Liver (tissue), 8 donors: ENCODE measurements at regions not wholly inside any gene's neighbourhood (a gene's known extent, or its start where the extent isn't known, plus 50 kb on each side); places are given as distances from the start of the nearest gene placed in this dataset.

Source experiments
- DNase-seq: peaks from one replicate; pipeline ENCODE4 v3.0.0-alpha.2; 2017; ENCODE audit warnings: low spot score
- H3K27ac ChIP-seq, 2 donors: one replicate each; pipeline ENCODE4 v1.7.0; 2013; ENCODE audit warnings: inconsistent platforms in 2 of 2, low read length in 2 of 2, control low read depth in 1 of 2, low read depth in 1 of 2, mild to moderate bottlenecking in 1 of 2
- H3K27me3 ChIP-seq, 4 donors: one replicate each; pipeline versions ENCODE4 v1.6.1 to v1.7.0; 2013; ENCODE audit warnings: low read length in 3 of 4, inconsistent platforms in 1 of 4, mild to moderate bottlenecking in 1 of 4, moderate library complexity in 1 of 4; ENCODE audit not compliant: control insufficient read depth in 4 of 4, insufficient read depth in 4 of 4
- H3K36me3 ChIP-seq, 4 donors: one replicate each; pipeline versions ENCODE4 v1.6.1 to v1.7.0; 2013; ENCODE audit warnings: low read length in 3 of 4, mild to moderate bottlenecking in 3 of 4, low read depth in 1 of 4, moderate library complexity in 1 of 4; ENCODE audit not compliant: control insufficient read depth in 4 of 4, insufficient read depth in 3 of 4
- H3K4me1 ChIP-seq, 4 donors: one replicate each; pipeline versions ENCODE4 v1.6.1 to v1.7.0; 2013; ENCODE audit warnings: low read length in 3 of 4, mild to moderate bottlenecking in 3 of 4, moderate library complexity in 1 of 4; ENCODE audit not compliant: control insufficient read depth in 4 of 4, insufficient read depth in 4 of 4
- H3K4me3 ChIP-seq, 3 donors: one replicate each; pipeline versions ENCODE4 v1.6.1 to v1.7.0; 2013; ENCODE audit warnings: low read length in 3 of 3, control low read depth in 1 of 3, low read depth in 1 of 3, mild to moderate bottlenecking in 1 of 3
- H3K9ac ChIP-seq, 2 donors: one replicate each; pipeline ENCODE4 v1.7.0; 2013; ENCODE audit warnings: low read length in 2 of 2, mild to moderate bottlenecking in 2 of 2, moderate library complexity in 2 of 2, control low read depth in 1 of 2, low read depth in 1 of 2
- H3K9me3 ChIP-seq, 4 donors: one replicate each; pipeline versions ENCODE4 v1.6.1 to v1.7.0; 2013; ENCODE audit warnings: low read length in 3 of 4; ENCODE audit not compliant: control insufficient read depth in 4 of 4
- EGR1 ChIP-seq, 2 donors: IDR thresholded peaks; 2 replicates each; pipeline ENCODE4 v1.6.1; 2016 to 2018; ENCODE audit warnings: antibody characterized with exemption in 2 of 2, low read depth in 2 of 2
- FOXA2 ChIP-seq: IDR thresholded peaks from 2 replicates; pipeline ENCODE4 v1.6.1; 2016; ENCODE audit warnings: antibody characterized with exemption
- GABPA ChIP-seq, 2 donors: IDR thresholded peaks in 1 of 2; conservative IDR thresholded peaks in 1 of 2; 2 replicates each; pipeline ENCODE4 v1.6.1; 2016; ENCODE audit warnings: antibody characterized with exemption in 2 of 2, mild to moderate bottlenecking in 1 of 2, moderate library complexity in 1 of 2
- HNF4A ChIP-seq, 2 donors: conservative IDR thresholded peaks; 2 replicates each; pipeline ENCODE4 v1.6.1; 2016; ENCODE audit warnings: antibody characterized with exemption in 2 of 2, mild to moderate bottlenecking in 2 of 2
- HNF4G ChIP-seq: IDR thresholded peaks from 2 replicates; pipeline ENCODE4 v1.6.1; 2016; ENCODE audit warnings: antibody characterized with exemption
- JUND ChIP-seq, 2 donors: IDR thresholded peaks; 2 replicates each; pipeline ENCODE4 v1.6.1; 2016; ENCODE audit warnings: antibody characterized with exemption in 2 of 2
- NR2F2 ChIP-seq: IDR thresholded peaks from 2 replicates; pipeline ENCODE4 v1.6.1; 2016; ENCODE audit warnings: antibody characterized with exemption
- RAD21 ChIP-seq, 2 donors: IDR thresholded peaks; 2 replicates each; pipeline ENCODE4 v1.6.1; 2016; ENCODE audit warnings: antibody characterized with exemption in 2 of 2, mild to moderate bottlenecking in 2 of 2
- RXRA ChIP-seq, 2 donors: IDR thresholded peaks; 2 replicates each; pipeline ENCODE4 v1.6.1; 2017 to 2018; ENCODE audit warnings: antibody characterized with exemption in 2 of 2, mild to moderate bottlenecking in 1 of 2
- SP1 ChIP-seq: IDR thresholded peaks from 2 replicates; pipeline ENCODE4 v1.6.1; 2018; ENCODE audit warnings: antibody characterized with exemption, mild to moderate bottlenecking
- TAF1 ChIP-seq: conservative IDR thresholded peaks from 2 replicates; pipeline ENCODE4 v1.6.1; 2016; ENCODE audit warnings: antibody characterized with exemption, mild to moderate bottlenecking
- YY1 ChIP-seq: IDR thresholded peaks from 2 replicates; pipeline ENCODE4 v1.6.1; 2016; ENCODE audit warnings: antibody characterized with exemption, mild to moderate bottlenecking
- WGBS: extraction: QIAGEN DNeasy Blood & Tissue Kit; methylation state at CpG from one replicate; pipeline ENCODE4 v1.1.7; 2013; 5-methylcytosine and 5-hydroxymethylcytosine counted together
- TF ChIP-seq, protein P1 (sequence below): IDR thresholded peaks from 2 replicates; pipeline ENCODE4 v1.6.1; 2016; ENCODE audit warnings: antibody characterized with exemption, mild to moderate bottlenecking
- TF ChIP-seq, protein P2 (sequence below): IDR thresholded peaks from 2 replicates; pipeline ENCODE4 v1.6.1; 2016; ENCODE audit warnings: antibody characterized with exemption
- TF ChIP-seq, protein P3 (sequence below): IDR thresholded peaks from 2 replicates; pipeline ENCODE4 v1.6.1; 2016; ENCODE audit warnings: antibody characterized with exemption
- TF ChIP-seq, protein P4 (sequence below): IDR thresholded peaks from 2 replicates; pipeline ENCODE4 v1.6.1; 2016; ENCODE audit warnings: antibody characterized with exemption
- TF ChIP-seq, protein P5 (sequence below): fragments of 150-350 bp; IDR thresholded peaks from 2 replicates; pipeline ENCODE4 v1.5.1; 2017; ENCODE audit warnings: improper control_type of control experiment, low read depth, low read length; ENCODE audit not compliant: missing input control
- donor health status: healthy.
- donor health status: healthy.
- donor health status: healthy.
- donor health status: healthy.
- donor health status: healthy.

DNA sequence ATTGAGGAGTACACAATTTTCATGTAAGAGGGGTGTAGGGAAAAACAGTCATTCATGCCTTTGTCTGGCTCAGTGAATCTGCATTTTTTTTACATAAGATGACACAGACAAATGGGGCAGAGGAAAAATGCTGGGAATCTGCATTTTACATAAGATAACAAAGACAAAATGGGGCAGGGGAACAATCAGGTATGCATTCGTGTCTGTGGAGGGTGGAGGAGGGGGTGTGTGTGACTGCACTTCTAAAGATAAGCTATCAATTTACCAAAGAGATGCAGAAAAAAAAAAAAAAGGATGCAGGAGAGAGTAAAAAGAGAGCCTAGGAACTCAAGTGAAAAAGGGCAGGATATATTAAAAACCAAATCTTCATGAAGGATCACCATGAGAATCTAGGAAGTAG lies 637.4 kb downstream of the ZNF674 start:
- H3K36me3 ChIP-seq, result no peaks in the 10 kb centered on the region
- H3K9ac ChIP-seq, result no peak overlapping the region
- 73% methylated on average over 1 of the region's 1 CpG for WGBS
- H3K4me3 ChIP-seq, result no peak overlapping the region
- peaks cover 0 to 4% (median 0%) of the 10 kb centered on the region in 4 donors for H3K4me1 ChIP-seq
- no peaks in the 10 kb centered on the region for H3K27me3 ChIP-seq
- H3K27ac ChIP-seq, result no peak overlapping the region
- no peaks in the 10 kb centered on the region for H3K9me3 ChIP-seq
- DNase-seq, result no peak
- TF ChIP-seq FOXA2, result no peak
- TF ChIP-seq, protein P1, sequence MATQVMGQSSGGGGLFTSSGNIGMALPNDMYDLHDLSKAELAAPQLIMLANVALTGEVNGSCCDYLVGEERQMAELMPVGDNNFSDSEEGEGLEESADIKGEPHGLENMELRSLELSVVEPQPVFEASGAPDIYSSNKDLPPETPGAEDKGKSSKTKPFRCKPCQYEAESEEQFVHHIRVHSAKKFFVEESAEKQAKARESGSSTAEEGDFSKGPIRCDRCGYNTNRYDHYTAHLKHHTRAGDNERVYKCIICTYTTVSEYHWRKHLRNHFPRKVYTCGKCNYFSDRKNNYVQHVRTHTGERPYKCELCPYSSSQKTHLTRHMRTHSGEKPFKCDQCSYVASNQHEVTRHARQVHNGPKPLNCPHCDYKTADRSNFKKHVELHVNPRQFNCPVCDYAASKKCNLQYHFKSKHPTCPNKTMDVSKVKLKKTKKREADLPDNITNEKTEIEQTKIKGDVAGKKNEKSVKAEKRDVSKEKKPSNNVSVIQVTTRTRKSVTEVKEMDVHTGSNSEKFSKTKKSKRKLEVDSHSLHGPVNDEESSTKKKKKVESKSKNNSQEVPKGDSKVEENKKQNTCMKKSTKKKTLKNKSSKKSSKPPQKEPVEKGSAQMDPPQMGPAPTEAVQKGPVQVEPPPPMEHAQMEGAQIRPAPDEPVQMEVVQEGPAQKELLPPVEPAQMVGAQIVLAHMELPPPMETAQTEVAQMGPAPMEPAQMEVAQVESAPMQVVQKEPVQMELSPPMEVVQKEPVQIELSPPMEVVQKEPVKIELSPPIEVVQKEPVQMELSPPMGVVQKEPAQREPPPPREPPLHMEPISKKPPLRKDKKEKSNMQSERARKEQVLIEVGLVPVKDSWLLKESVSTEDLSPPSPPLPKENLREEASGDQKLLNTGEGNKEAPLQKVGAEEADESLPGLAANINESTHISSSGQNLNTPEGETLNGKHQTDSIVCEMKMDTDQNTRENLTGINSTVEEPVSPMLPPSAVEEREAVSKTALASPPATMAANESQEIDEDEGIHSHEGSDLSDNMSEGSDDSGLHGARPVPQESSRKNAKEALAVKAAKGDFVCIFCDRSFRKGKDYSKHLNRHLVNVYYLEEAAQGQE, result no peak
- TF ChIP-seq, protein P2, sequence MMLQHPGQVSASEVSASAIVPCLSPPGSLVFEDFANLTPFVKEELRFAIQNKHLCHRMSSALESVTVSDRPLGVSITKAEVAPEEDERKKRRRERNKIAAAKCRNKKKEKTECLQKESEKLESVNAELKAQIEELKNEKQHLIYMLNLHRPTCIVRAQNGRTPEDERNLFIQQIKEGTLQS, result no peak
- TF ChIP-seq, protein P3, sequence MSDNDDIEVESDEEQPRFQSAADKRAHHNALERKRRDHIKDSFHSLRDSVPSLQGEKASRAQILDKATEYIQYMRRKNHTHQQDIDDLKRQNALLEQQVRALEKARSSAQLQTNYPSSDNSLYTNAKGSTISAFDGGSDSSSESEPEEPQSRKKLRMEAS, result no peak
- no peak for TF ChIP-seq TAF1
- TF ChIP-seq HNF4G, result no peak
- TF ChIP-seq RXRA (IDR thresholded peaks at IDR 0.05), result no peak
- no peak for TF ChIP-seq EGR1 (IDR thresholded peaks at IDR 0.05; ENCODE audit: low read depth in 2 of 2)
- no peak for TF ChIP-seq RAD21 (IDR thresholded peaks at IDR 0.05)
- no peak for TF ChIP-seq HNF4A (conservative IDR thresholded peaks at IDR 0.05)
- no peak for TF ChIP-seq YY1
- TF ChIP-seq, protein P4, sequence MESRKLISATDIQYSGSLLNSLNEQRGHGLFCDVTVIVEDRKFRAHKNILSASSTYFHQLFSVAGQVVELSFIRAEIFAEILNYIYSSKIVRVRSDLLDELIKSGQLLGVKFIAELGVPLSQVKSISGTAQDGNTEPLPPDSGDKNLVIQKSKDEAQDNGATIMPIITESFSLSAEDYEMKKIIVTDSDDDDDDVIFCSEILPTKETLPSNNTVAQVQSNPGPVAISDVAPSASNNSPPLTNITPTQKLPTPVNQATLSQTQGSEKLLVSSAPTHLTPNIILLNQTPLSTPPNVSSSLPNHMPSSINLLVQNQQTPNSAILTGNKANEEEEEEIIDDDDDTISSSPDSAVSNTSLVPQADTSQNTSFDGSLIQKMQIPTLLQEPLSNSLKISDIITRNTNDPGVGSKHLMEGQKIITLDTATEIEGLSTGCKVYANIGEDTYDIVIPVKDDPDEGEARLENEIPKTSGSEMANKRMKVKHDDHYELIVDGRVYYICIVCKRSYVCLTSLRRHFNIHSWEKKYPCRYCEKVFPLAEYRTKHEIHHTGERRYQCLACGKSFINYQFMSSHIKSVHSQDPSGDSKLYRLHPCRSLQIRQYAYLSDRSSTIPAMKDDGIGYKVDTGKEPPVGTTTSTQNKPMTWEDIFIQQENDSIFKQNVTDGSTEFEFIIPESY, result no peak
- no peak for TF ChIP-seq JUND (IDR thresholded peaks at IDR 0.05)
- TF ChIP-seq, protein P5, sequence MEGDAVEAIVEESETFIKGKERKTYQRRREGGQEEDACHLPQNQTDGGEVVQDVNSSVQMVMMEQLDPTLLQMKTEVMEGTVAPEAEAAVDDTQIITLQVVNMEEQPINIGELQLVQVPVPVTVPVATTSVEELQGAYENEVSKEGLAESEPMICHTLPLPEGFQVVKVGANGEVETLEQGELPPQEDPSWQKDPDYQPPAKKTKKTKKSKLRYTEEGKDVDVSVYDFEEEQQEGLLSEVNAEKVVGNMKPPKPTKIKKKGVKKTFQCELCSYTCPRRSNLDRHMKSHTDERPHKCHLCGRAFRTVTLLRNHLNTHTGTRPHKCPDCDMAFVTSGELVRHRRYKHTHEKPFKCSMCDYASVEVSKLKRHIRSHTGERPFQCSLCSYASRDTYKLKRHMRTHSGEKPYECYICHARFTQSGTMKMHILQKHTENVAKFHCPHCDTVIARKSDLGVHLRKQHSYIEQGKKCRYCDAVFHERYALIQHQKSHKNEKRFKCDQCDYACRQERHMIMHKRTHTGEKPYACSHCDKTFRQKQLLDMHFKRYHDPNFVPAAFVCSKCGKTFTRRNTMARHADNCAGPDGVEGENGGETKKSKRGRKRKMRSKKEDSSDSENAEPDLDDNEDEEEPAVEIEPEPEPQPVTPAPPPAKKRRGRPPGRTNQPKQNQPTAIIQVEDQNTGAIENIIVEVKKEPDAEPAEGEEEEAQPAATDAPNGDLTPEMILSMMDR, result no peak
- no peak for TF ChIP-seq SP1
- no peak for TF ChIP-seq NR2F2
- TF ChIP-seq GABPA (IDR thresholded peaks at IDR 0.05 in 1 of 2, conservative IDR thresholded peaks at IDR 0.05 in 1 of 2), result no peak

DNA sequence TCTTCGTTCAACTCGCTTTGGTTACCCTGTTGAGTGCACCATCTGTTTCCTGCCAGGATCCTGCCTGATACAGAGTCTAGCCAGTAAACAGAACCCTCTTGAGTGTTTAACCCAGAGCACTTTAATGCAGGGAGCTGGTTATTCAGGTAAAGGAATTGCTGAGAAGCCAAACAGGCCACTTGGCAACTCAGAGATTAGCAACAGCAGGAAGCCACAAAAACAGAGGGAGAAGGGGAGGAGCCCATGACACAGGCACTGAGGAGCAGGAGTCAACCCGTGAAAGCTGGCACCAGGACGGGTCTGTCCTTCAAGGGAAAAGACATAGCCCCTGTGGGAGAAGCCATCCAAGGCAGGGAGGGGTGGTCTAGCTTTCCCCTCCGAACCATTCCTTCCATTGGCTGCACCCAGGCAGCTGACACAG lies 641.4 kb downstream of the ZNF674 start:
- TF ChIP-seq SP1, result no peak
- TF ChIP-seq HNF4A (conservative IDR thresholded peaks at IDR 0.05), result no peak
- TF ChIP-seq NR2F2, result no peak
- TF ChIP-seq RAD21 (IDR thresholded peaks at IDR 0.05), result no peak
- no peak for DNase-seq
- H3K4me3 ChIP-seq, result no peak overlapping the region
- H3K4me1 ChIP-seq, result peaks cover 0 to 4% (median 0%) of the 10 kb centered on the region in 4 donors
- no peak overlapping the region for H3K9ac ChIP-seq
- peaks cover 0 to 2% (median 0%) of the 10 kb centered on the region in 4 donors for H3K27me3 ChIP-seq
- WGBS, result 66% methylated on average over 5 of the region's 5 CpGs
- H3K36me3 ChIP-seq, result no peaks in the 10 kb centered on the region
- no peak overlapping the region for H3K27ac ChIP-seq
- no peaks in the 10 kb centered on the region for H3K9me3 ChIP-seq
